T1000 (cell line): ENCODE measurements at regions not wholly inside any gene's neighbourhood (a gene's known extent, or its start where the extent isn't known, plus 50 kb on each side); places are given as distances from the start of the nearest gene placed in this dataset.
"Not testable (repeated sequence)": the region's sequence is repeated elsewhere in the genome, so short reads cannot be mapped to it uniquely, and the experiment has no call there.

Experiments
- DNase-seq: peaks from one replicate; lab custom pipeline; 2025; ENCODE audit warnings: mixed read lengths; lab: John Stamatoyannopoulos, UW

DNA sequence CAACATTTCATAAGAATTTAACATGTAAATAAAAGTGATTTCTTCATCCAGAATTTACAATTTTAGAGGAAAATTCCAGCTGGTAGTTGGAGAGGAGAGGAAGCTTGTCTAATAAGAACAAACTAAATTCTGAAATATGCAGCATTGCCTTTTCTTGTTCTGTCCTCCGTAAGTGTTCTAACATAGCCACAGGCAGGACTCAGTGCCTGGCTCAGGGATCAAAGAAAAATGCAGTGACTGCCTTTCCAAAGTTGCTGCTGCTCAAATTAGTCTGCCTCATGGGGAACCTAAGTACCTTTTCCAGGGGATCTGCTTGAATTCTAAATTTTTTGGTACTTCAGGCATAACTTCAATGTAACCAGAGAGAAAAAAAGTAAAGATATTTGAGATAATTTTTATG is 713.0 kb upstream of the CADM2 start:
- DNase-seq = no peak

DNA sequence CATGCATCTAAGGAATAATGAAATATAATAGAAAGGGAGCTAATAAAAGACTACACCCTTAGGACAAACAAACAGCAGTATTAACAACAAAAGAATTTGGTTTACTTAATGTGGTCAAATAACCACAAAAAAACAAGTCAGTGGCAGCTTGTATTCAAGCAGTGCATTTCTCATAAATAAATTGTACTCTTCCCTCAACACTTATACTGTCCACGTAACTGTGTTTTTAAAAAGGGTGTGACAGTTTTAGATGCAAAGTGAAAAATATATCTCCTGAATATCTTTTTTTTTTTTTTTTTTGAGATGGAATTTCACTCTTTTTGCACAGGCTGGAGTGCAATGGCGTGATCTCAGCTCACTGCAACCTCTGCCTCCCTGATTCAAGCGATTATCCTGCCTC is 698.2 kb upstream of the CADM2 start:
- DNase-seq = no peak

DNA sequence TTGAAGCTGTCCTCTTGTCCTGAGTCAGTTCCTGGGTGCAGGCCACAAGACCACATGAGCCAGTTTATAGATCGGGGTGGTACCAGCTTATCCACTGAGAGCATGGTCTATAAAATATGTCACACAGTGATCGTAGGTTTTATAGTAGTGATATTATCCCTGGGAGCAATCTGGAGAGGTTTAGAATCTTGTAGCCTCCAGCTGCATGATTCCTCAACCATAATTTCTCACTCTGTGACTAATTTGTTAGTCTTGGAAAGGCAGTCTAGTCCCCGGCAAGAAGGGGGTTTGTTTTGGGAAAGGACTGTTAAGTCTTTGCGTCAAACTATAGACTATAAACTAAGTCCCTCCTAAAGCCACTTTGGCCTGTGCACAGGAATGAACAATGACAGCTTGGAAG is 693.0 kb upstream of the CADM2 start:
- DNase-seq = peak; percentile 42

- no peak for DNase-seq
Measured at GRCh38 chr3:84275532-84275931, 683.3 kb upstream of the CADM2 start.

- no peak for DNase-seq
Measured at GRCh38 chr3:84277562-84278224, 681.1 kb upstream of the CADM2 start.

DNA sequence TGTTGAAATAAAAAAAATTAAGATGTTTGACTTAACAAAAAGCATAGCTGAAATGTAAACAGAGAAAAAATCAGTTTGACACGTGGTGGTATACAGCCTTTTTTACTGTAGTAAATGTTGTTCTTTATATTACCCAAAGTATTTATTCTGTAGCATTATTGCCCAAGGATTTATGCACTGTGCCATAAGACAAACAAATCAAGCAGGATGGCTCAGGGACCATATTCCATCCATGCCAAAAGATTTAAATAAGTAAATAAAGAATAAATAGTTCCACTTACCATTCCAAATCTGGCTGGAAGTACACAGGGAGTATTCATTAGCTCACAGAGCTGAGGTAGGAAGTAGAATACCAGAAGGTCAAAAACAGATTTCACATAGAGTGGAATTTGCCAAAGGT is 666.7 kb upstream of the CADM2 start:
- DNase-seq = no peak

DNA sequence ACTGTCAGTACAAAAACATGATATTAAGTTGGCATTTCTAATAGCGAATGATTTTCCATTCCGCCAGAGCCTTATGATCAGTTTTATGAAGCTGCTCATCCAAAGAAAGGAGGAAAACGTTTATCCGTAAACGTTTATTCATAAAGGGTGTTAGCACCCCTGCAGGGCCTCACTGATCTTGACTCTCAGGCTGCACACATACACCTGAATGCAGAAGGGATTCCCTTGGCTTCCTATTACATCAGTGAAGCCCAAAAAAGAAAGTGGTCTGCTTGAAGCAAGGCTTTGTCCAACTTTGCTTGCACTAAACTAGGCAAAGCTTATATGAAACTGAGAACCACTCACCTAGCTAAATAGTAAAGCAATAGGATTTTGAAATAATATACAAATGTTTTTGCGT is 659.5 kb upstream of the CADM2 start:
- no peak for DNase-seq

DNA sequence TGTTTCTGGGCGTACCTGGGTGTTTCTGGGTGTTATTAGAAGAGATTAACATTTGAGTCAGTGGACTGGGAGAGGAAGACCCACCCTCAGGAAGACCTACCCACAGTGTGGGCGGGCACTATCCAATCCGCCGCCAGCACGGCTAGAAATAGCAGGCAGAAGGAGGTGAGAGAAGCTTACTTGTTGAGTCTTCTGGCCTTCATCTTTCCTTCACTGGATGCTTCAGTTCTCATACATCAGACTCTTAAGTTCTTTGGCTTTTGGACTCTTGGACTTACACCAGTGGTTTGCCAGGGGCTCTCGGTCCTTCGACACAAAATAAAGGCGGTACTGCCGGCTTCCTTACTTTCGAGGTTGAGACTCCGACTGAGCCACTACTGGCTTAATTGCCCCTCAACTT is 654.6 kb upstream of the CADM2 start:
- no peak for DNase-seq

DNA sequence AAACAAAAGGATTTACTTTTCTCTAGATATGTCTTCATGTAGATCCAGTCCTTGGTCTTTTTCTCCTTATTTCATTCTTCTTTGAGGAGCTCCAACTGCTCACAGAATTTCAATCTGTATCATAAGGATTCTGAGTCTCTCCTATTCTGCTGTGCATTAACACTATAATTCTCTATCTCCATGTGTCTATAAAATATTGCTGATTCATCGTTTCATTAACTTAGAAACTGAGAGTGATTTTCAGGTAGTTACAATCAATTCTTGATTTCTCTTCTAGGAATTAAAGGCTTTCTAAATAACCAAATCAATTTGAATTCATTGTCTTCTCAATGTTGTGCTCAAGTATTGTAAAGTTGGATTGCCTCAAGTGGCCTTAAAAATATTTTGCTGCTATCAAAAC is 651.5 kb upstream of the CADM2 start:
- no peak for DNase-seq

- DNase-seq = no peak
Measured at GRCh38 chr3:84308379-84308778, 650.4 kb upstream of the CADM2 start.

DNA sequence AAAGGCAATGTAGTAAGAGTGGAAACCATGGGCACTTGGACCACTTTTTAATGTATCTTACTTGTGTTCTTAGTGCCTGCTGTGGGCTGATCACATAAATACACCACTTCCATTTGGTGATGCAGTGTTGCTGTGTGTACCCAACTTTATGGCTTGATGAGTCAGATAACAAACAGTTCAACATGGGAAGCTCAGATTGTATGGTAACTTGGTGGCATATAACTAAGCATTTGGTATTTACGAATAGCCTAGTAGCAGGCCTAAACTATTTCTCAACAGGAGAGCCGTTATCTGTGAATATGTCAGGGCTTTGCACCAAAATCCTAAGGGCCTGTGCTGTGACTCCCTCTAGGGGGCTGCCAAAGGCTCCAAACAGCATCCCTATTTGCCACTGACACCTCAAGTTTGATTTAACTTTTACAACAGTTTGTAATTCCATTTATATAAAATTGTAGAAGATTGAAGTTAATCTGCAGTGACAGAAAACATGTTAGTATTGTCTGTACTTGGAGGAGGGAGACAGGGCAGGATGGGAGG is 640.4 kb upstream of the CADM2 start:
- peak; percentile 10 for DNase-seq

DNA sequence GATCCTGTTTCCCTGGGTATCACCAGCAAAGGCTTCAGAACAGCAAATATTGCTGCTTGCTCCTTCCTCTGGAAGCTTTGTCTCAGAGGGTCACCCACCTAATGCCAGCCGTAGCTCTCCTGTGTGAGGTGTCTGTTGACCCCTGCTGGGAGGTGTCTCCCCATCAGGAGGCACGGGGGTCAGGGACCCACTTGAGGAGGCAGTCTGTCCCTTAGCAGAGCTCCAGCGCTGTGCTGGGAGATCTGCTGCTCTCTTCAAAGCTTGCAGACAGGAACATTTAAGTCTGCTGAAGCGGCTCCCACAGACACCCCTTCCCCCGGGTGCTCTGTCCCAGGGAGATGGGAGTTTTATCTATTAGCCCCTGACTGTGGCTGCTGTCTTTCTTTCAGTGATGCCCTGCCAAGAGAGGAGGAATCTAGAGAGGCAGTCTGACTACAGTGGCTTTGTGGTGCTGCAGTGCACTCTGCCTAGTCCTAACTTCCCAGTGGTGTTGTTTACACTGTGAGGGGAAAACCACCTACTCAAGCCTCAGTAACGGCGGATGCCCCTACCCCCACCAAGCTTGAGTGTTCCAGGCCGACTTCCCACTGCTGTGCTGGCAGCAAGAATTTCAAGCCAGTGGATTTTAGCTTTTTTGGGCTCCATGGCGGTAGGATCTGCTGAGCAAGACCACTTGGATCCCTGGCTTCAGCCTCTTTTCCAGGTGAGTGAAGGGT is 593.1 kb upstream of the CADM2 start:
- DNase-seq = not testable (repeated sequence)
